ENCODE measurements at regions not wholly inside any gene's neighbourhood (a gene's known extent, or its start where the extent isn't known, plus 50 kb on each side); places are given as distances from the start of the nearest gene placed in this dataset.
"Not testable (repeated sequence)": the region's sequence is repeated elsewhere in the genome, so short reads cannot be mapped to it uniquely, and the experiment has no call there.

- no peak for DNase-seq
Observed at GRCh38 chr12:89289720-89290119, 62.6 kb downstream of the DUSP6 start.

GRCh38 chr12:89288959-89289358 is 63.3 kb downstream of the DUSP6 start:
- DNase-seq: no peak

- DNase-seq: no peak
Observed at GRCh38 chr12:89286501-89286900, 65.8 kb downstream of the DUSP6 start.

GRCh38 chr12:89281539-89281867 is 70.8 kb downstream of the DUSP6 start:
- no peak for DNase-seq

- DNase-seq: peak; percentile 25
Observed at GRCh38 chr12:89280833-89281538, 71.3 kb downstream of the DUSP6 start.

- DNase-seq: no peak
Observed at GRCh38 chr12:89279499-89279898, 72.8 kb downstream of the DUSP6 start.

- no peak for DNase-seq
Observed at GRCh38 chr12:89278862-89279261, 73.4 kb downstream of the DUSP6 start.

GRCh38 chr12:89278169-89278568 is 74.1 kb downstream of the DUSP6 start:
- no peak for DNase-seq

GRCh38 chr12:89276860-89277259 is 75.4 kb downstream of the DUSP6 start:
- DNase-seq: no peak

GRCh38 chr12:89273525-89273924 is 78.8 kb downstream of the DUSP6 start:
- no peak for DNase-seq

- DNase-seq: no peak
Observed at GRCh38 chr12:89270548-89270947, 81.8 kb downstream of the DUSP6 start.

- no peak for DNase-seq
Observed at GRCh38 chr12:89269174-89269573, 83.1 kb downstream of the DUSP6 start.

- DNase-seq: no peak
Observed at GRCh38 chr12:89267404-89267803, 84.9 kb downstream of the DUSP6 start.

GRCh38 chr12:89266574-89267188 is 85.6 kb downstream of the DUSP6 start:
- DNase-seq: not testable (repeated sequence)

- DNase-seq: no peak
Observed at GRCh38 chr12:89264837-89265236, 87.5 kb downstream of the DUSP6 start.

GRCh38 chr12:89263900-89264299 is 88.4 kb downstream of the DUSP6 start:
- no peak for DNase-seq

GRCh38 chr12:89262855-89263552 is 89.3 kb downstream of the DUSP6 start:
- no peak for DNase-seq

- DNase-seq: no peak
Observed at GRCh38 chr12:89261982-89262381, 90.3 kb downstream of the DUSP6 start.

- no peak for DNase-seq
Observed at GRCh38 chr12:89260841-89261637, 91.3 kb downstream of the DUSP6 start.

GRCh38 chr12:89259821-89260220 is 92.5 kb downstream of the DUSP6 start:
- DNase-seq: no peak

GRCh38 chr12:89258240-89258969 is 93.9 kb downstream of the DUSP6 start:
- no peak for DNase-seq

- DNase-seq: no peak
Observed at GRCh38 chr12:89257340-89257739, 95.0 kb downstream of the DUSP6 start.

- no peak for DNase-seq
Observed at GRCh38 chr12:89256060-89256459, 96.2 kb downstream of the DUSP6 start.
